IMR-90 (cell line): ENCODE measurements at regions not wholly inside any gene's neighbourhood (a gene's known extent, or its start where the extent isn't known, plus 50 kb on each side); places are given as distances from the start of the nearest gene placed in this dataset.

ENCODE experiments used
- BHLHE40 ChIP-seq: fragments of 150-350 bp; IDR thresholded peaks from 2 replicates; pipeline ENCODE4 v1.6.1; 2016; ENCODE audit warnings: mild to moderate bottlenecking, low read depth, low read length
- MAFK ChIP-seq: IDR thresholded peaks from 2 replicates; pipeline ENCODE4 v1.6.1; 2012; ENCODE audit warnings: low read depth, low read length, improper control_type of control experiment
- MAZ ChIP-seq: IDR thresholded peaks from 2 replicates; pipeline ENCODE4 v1.6.1; 2012; ENCODE audit warnings: low read depth, mild to moderate bottlenecking, low read length, improper control_type of control experiment, moderate library complexity, borderline replicate concordance
- NFE2L2 ChIP-seq: fragments of 150-350 bp; IDR thresholded peaks from 2 replicates; pipeline ENCODE4 v1.6.1; 2016; ENCODE audit warnings: low read depth, mild to moderate bottlenecking, low read length
- POLR2A ChIP-seq: IDR thresholded peaks from 2 replicates; pipeline ENCODE4 v1.6.1; 2012; ENCODE audit warnings: mild to moderate bottlenecking, low read depth, low read length
- RAD21 ChIP-seq: IDR thresholded peaks from 2 replicates; pipeline ENCODE4 v1.6.1; 2012; ENCODE audit warnings: low read length, improper control_type of control experiment
- RCOR1 ChIP-seq: IDR thresholded peaks from 2 replicates; pipeline ENCODE4 v1.6.1; 2012; ENCODE audit warnings: mild to moderate bottlenecking, low read length, improper control_type of control experiment; ENCODE audit not compliant: insufficient replicate concordance
- RFX5 ChIP-seq: IDR thresholded peaks from 2 replicates; pipeline ENCODE4 v1.8.0; 2012; ENCODE audit warnings: low read depth, mild to moderate bottlenecking, low read length, moderate library complexity
- USF2 ChIP-seq: fragments of 150-350 bp; IDR thresholded peaks from 2 replicates; pipeline ENCODE4 v1.6.1; 2017; ENCODE audit warnings: mild to moderate bottlenecking, antibody characterized with exemption, low read length, low read depth
- TF ChIP-seq, protein P1 (sequence below): conservative IDR thresholded peaks from 2 replicates; pipeline ENCODE4 v1.5.1; 2012; ENCODE audit warnings: mild to moderate bottlenecking, low read depth, low read length, improper control_type of control experiment

DNA sequence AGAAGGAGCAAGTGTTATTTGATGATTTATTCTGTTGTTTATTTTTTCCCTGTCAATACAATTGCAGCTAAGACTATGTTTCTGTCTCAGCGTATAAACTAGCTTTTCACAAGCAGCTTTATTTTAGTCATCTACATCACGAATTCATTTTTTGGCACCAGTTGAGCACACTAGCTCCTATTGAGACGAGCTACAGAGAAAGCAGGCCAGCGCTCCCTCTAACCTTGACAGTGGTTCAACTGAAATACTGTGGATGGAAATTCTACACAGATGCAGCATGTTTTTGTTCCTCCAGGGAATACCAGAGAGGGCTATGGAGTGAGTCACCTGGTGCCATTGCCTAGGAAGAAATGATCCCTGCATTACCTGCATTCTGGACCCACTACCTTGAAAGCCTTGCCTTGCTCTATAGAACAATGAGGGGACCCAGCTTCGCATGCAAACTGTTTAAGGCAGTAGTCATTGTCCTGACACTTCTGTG lies 108.2 kb upstream of the ARHGAP42 start:
- TF ChIP-seq, protein P1, sequence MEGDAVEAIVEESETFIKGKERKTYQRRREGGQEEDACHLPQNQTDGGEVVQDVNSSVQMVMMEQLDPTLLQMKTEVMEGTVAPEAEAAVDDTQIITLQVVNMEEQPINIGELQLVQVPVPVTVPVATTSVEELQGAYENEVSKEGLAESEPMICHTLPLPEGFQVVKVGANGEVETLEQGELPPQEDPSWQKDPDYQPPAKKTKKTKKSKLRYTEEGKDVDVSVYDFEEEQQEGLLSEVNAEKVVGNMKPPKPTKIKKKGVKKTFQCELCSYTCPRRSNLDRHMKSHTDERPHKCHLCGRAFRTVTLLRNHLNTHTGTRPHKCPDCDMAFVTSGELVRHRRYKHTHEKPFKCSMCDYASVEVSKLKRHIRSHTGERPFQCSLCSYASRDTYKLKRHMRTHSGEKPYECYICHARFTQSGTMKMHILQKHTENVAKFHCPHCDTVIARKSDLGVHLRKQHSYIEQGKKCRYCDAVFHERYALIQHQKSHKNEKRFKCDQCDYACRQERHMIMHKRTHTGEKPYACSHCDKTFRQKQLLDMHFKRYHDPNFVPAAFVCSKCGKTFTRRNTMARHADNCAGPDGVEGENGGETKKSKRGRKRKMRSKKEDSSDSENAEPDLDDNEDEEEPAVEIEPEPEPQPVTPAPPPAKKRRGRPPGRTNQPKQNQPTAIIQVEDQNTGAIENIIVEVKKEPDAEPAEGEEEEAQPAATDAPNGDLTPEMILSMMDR = no peak
- TF ChIP-seq POLR2A = no peak
- no peak for TF ChIP-seq RAD21
- no peak for TF ChIP-seq MAZ
- no peak for TF ChIP-seq RCOR1
- no peak for TF ChIP-seq NFE2L2
- no peak for TF ChIP-seq BHLHE40
- no peak for TF ChIP-seq RFX5
- no peak for TF ChIP-seq MAFK
- TF ChIP-seq USF2 = no peak
